ENCODE measurements at regions not wholly inside any gene's neighbourhood (a gene's known extent, or its start where the extent isn't known, plus 50 kb on each side); places are given as distances from the start of the nearest gene placed in this dataset.

- Histone ChIP-seq H3K4me1 (ENCODE audit: insufficient read depth, low read length) (no peaks in the 10 kb centered on the region), H2AFZ (ENCODE audit: low read length) (no peak overlapping the region), H3K79me1 (ENCODE audit: insufficient read depth, low read depth, low read length, poor library complexity, severe bottlenecking) (no peaks in the 10 kb centered on the region), H2BK15ac (ENCODE audit: low read depth, low read length) (no peak overlapping the region), H3K9me3 (ENCODE audit: control insufficient read depth, low read depth, low read length) (no peaks in the 10 kb centered on the region), H2BK5ac (ENCODE audit: insufficient read length, low read length) (no peak overlapping the region), H2AK5ac (ENCODE audit: insufficient read length, low read length) (no peak overlapping the region), H2BK12ac (ENCODE audit: insufficient read length, low read depth, low read length) (no peak overlapping the region), H3K27ac (ENCODE audit: insufficient read length, low read depth, low read length) (no peak overlapping the region), H4K20me1 (ENCODE audit: control insufficient read depth, insufficient read depth, insufficient read length) (no peaks in the 10 kb centered on the region), H3T11ph (ENCODE audit: low read length) (no peak overlapping the region), H3K56ac (ENCODE audit: insufficient read length, low read depth, low read length) (no peak overlapping the region), H3K23me2 (ENCODE audit: insufficient read length, low read depth, low read length, poor library complexity, severe bottlenecking) (no peaks in the 10 kb centered on the region), H4K91ac (ENCODE audit: insufficient read length, low read depth, low read length) (no peak overlapping the region), H4K8ac (replicated peaks; ENCODE audit: insufficient read length, low read depth, low read length) (no peak overlapping the region), H3K9ac (ENCODE audit: extremely low read depth, insufficient read length, low read length) (no peak overlapping the region), H3K23ac (ENCODE audit: insufficient read length, low read depth, low read length) (no peak overlapping the region), H3K18ac (ENCODE audit: insufficient read length, low read depth, low read length) (no peak overlapping the region), H3K14ac (ENCODE audit: insufficient read depth, low read length) (no peak overlapping the region), H2BK20ac (ENCODE audit: low read depth, low read length, poor library complexity, severe bottlenecking) (no peak overlapping the region), H3K4me2 (ENCODE audit: insufficient read depth, insufficient read length, low read length) (no peak overlapping the region), H4K5ac (ENCODE audit: insufficient read length, low read depth, low read length) (no peak overlapping the region), H3K79me2 (ENCODE audit: insufficient read depth, low read length) (no peaks in the 10 kb centered on the region), H2BK120ac (ENCODE audit: low read depth, low read length, poor library complexity, severe bottlenecking) (no peak overlapping the region), H3K4ac (ENCODE audit: low read depth, low read length) (no peak overlapping the region), H3K27me3 (ENCODE audit: insufficient read depth, low read length) (no peaks in the 10 kb centered on the region)
- no peaks in the 10 kb centered on the region; a peak in 2 of 5 replicates for H3K9me3 Mint-ChIP-seq
- H3K4me1 Mint-ChIP-seq: peaks cover 25 to 31% of the 10 kb centered on the region in 2 experiments
- peaks cover 13 to 48% (median 31%) of the 10 kb centered on the region in 3 experiments; a peak in 6 of 7 replicates for H3K36me3 Mint-ChIP-seq (ENCODE audit: insufficient read depth in 1 of 3, low read depth in 3 of 3)
- no peaks in the 10 kb centered on the region for H3K27me3 Mint-ChIP-seq (ENCODE audit: low read depth)
- peak overlapping the region in 2 of 3 experiments; percentile 35 to 84; a peak in 3 of 7 replicates for H3K27ac Mint-ChIP-seq
- TF ChIP-seq, protein P1, sequence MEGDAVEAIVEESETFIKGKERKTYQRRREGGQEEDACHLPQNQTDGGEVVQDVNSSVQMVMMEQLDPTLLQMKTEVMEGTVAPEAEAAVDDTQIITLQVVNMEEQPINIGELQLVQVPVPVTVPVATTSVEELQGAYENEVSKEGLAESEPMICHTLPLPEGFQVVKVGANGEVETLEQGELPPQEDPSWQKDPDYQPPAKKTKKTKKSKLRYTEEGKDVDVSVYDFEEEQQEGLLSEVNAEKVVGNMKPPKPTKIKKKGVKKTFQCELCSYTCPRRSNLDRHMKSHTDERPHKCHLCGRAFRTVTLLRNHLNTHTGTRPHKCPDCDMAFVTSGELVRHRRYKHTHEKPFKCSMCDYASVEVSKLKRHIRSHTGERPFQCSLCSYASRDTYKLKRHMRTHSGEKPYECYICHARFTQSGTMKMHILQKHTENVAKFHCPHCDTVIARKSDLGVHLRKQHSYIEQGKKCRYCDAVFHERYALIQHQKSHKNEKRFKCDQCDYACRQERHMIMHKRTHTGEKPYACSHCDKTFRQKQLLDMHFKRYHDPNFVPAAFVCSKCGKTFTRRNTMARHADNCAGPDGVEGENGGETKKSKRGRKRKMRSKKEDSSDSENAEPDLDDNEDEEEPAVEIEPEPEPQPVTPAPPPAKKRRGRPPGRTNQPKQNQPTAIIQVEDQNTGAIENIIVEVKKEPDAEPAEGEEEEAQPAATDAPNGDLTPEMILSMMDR (conservative IDR thresholded peaks at IDR 0.05): no peak
- no peak overlapping the region for H3K4me3 Mint-ChIP-seq
- no CpG with 5 or more reads among the region's 3 CpGs for WGBS (ENCODE audit: extremely low coverage, insufficient read length, low lambda C conversion rate)
- no peak for DNase-seq
These were observed 102.5 kb downstream of the PRL start for GRCh38 chr6:22194188-22194921.
